ENCODE measurements at regions not wholly inside any gene's neighbourhood (a gene's known extent, or its start where the extent isn't known, plus 50 kb on each side); places are given as distances from the start of the nearest gene placed in this dataset.

DNA sequence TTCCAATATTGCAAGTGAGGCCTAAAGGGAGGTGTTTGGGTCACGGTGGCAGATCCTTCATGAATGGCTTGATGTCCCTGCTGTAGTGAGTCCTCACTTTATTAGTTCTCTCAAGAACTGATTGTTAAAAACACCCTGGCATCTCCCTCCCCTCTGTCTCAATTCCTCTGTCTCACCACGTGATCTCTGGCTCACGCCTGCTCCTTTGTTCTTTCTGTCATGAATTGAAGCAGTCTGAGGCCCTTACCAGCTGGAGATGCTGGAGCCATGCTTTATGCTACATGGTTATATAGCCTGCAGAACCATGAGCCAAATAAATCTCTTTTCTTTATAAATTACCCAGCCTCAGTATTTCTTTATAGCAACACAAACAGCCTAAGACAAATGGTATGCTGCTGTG, 980.7 kb upstream of the GRIA3 start:
- TF ChIP-seq CEBPB (IDR thresholded peaks at IDR 0.05) (no peak), SMC3 (IDR thresholded peaks at IDR 0.05) (no peak), CTCF (IDR thresholded peaks at IDR 0.05) (no peak), ZFP36 (IDR thresholded peaks at IDR 0.05; ENCODE audit: borderline replicate concordance, partially characterized antibody) (no peak), CBX2 (IDR thresholded peaks at IDR 0.05; ENCODE audit: borderline replicate concordance, low read depth) (no peak), EP300 (IDR thresholded peaks at IDR 0.05) (no peak), ELK1 (IDR thresholded peaks at IDR 0.05; ENCODE audit: low read depth, low read length) (no peak), EHMT2 (IDR thresholded peaks at IDR 0.05; ENCODE audit: low read depth) (no peak), POLR2A (IDR thresholded peaks at IDR 0.05; ENCODE audit: low read length) (no peak), MAZ (IDR thresholded peaks at IDR 0.05; ENCODE audit: borderline replicate concordance, low read depth, low read length) (no peak), RFX5 (IDR thresholded peaks at IDR 0.05) (no peak), RAD21 (conservative IDR thresholded peaks at IDR 0.05 in 1 of 2, IDR thresholded peaks at IDR 0.05 in 1 of 2) (no peak), CHD2 (IDR thresholded peaks at IDR 0.05; ENCODE audit: low read length, partially characterized antibody) (no peak)
- TF ChIP-seq, protein P1, sequence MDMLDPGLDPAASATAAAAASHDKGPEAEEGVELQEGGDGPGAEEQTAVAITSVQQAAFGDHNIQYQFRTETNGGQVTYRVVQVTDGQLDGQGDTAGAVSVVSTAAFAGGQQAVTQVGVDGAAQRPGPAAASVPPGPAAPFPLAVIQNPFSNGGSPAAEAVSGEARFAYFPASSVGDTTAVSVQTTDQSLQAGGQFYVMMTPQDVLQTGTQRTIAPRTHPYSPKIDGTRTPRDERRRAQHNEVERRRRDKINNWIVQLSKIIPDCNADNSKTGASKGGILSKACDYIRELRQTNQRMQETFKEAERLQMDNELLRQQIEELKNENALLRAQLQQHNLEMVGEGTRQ (IDR thresholded peaks at IDR 0.05), result no peak
